ENCODE measurements at regions not wholly inside any gene's neighbourhood (a gene's known extent, or its start where the extent isn't known, plus 50 kb on each side); places are given as distances from the start of the nearest gene placed in this dataset.
"Not testable (repeated sequence)": the region's sequence is repeated elsewhere in the genome, so short reads cannot be mapped to it uniquely, and the experiment has no call there.

GRCh38 chr9:41779192-41779591, 350.0 kb downstream of the CNTNAP3B start:
- not testable (repeated sequence) for H3K4me1 Mint-ChIP-seq, H3K4me3 Mint-ChIP-seq, H3K27me3 Mint-ChIP-seq, H3K36me3 Mint-ChIP-seq, H3K9me3 Mint-ChIP-seq, H3K27ac Mint-ChIP-seq

GRCh38 chr9:41778535-41779071, 350.6 kb downstream of the CNTNAP3B start:
- H3K4me3 Mint-ChIP-seq, H3K9me3 Mint-ChIP-seq, H3K4me1 Mint-ChIP-seq, H3K27me3 Mint-ChIP-seq, H3K36me3 Mint-ChIP-seq, H3K27ac Mint-ChIP-seq: not testable (repeated sequence)

- H3K4me3 Mint-ChIP-seq, H3K9me3 Mint-ChIP-seq, H3K36me3 Mint-ChIP-seq, H3K4me1 Mint-ChIP-seq, H3K27me3 Mint-ChIP-seq, H3K27ac Mint-ChIP-seq: not testable (repeated sequence)
Observed at GRCh38 chr9:41777536-41777935, 351.7 kb downstream of the CNTNAP3B start.

GRCh38 chr9:41772541-41772940, 356.7 kb downstream of the CNTNAP3B start:
- H3K27ac Mint-ChIP-seq = not testable (repeated sequence)

GRCh38 chr9:41771693-41772092, 357.5 kb downstream of the CNTNAP3B start:
- H3K9me3 Mint-ChIP-seq, H3K27ac Mint-ChIP-seq, H3K4me3 Mint-ChIP-seq, H3K4me1 Mint-ChIP-seq, H3K27me3 Mint-ChIP-seq, H3K36me3 Mint-ChIP-seq: not testable (repeated sequence)

More at GRCh38 chr9:41772541-41772940, 356.7 kb downstream of the CNTNAP3B start:
- not testable (repeated sequence) for H3K9me3 Mint-ChIP-seq, H3K36me3 Mint-ChIP-seq, H3K27me3 Mint-ChIP-seq, H3K4me1 Mint-ChIP-seq, H3K4me3 Mint-ChIP-seq

- not testable (repeated sequence) for H3K4me1 Mint-ChIP-seq, H3K9me3 Mint-ChIP-seq, H3K4me3 Mint-ChIP-seq, H3K36me3 Mint-ChIP-seq, H3K27me3 Mint-ChIP-seq, H3K27ac Mint-ChIP-seq
Observed at GRCh38 chr9:41754822-41755221, 374.4 kb downstream of the CNTNAP3B start.

GRCh38 chr9:41754403-41754802, 374.8 kb downstream of the CNTNAP3B start:
- H3K4me1 Mint-ChIP-seq, H3K9me3 Mint-ChIP-seq: not testable (repeated sequence)
- H3K27ac Mint-ChIP-seq = peak overlapping the region; percentile 51

GRCh38 chr9:41741897-41742296, 387.3 kb downstream of the CNTNAP3B start:
- H3K36me3 Mint-ChIP-seq, H3K4me3 Mint-ChIP-seq, H3K9me3 Mint-ChIP-seq, H3K27ac Mint-ChIP-seq, H3K4me1 Mint-ChIP-seq, H3K27me3 Mint-ChIP-seq: not testable (repeated sequence)

More at GRCh38 chr9:41754403-41754802, 374.8 kb downstream of the CNTNAP3B start:
- H3K27me3 Mint-ChIP-seq, H3K36me3 Mint-ChIP-seq, H3K4me3 Mint-ChIP-seq: not testable (repeated sequence)

GRCh38 chr9:41741173-41741572, 388.1 kb downstream of the CNTNAP3B start:
- H3K36me3 Mint-ChIP-seq, H3K4me3 Mint-ChIP-seq, H3K27ac Mint-ChIP-seq, H3K4me1 Mint-ChIP-seq, H3K27me3 Mint-ChIP-seq, H3K9me3 Mint-ChIP-seq: not testable (repeated sequence)

- H3K4me3 Mint-ChIP-seq, H3K9me3 Mint-ChIP-seq, H3K36me3 Mint-ChIP-seq, H3K27ac Mint-ChIP-seq, H3K4me1 Mint-ChIP-seq, H3K27me3 Mint-ChIP-seq: not testable (repeated sequence)
Observed at GRCh38 chr9:41738681-41739080, 390.5 kb downstream of the CNTNAP3B start.

GRCh38 chr9:41699190-41699589, 430.0 kb downstream of the CNTNAP3B start:
- H3K4me3 Mint-ChIP-seq, H3K36me3 Mint-ChIP-seq, H3K9me3 Mint-ChIP-seq, H3K27me3 Mint-ChIP-seq, H3K4me1 Mint-ChIP-seq, H3K27ac Mint-ChIP-seq: not testable (repeated sequence)

GRCh38 chr9:41697080-41697479, 432.1 kb downstream of the CNTNAP3B start:
- not testable (repeated sequence) for H3K4me1 Mint-ChIP-seq, H3K9me3 Mint-ChIP-seq, H3K27me3 Mint-ChIP-seq, H3K4me3 Mint-ChIP-seq, H3K36me3 Mint-ChIP-seq, H3K27ac Mint-ChIP-seq

- H3K9me3 Mint-ChIP-seq, H3K27me3 Mint-ChIP-seq, H3K4me3 Mint-ChIP-seq, H3K36me3 Mint-ChIP-seq, H3K4me1 Mint-ChIP-seq, H3K27ac Mint-ChIP-seq: not testable (repeated sequence)
Observed at GRCh38 chr9:41679312-41679711, 449.9 kb downstream of the CNTNAP3B start.

GRCh38 chr9:41663497-41664036, 465.7 kb downstream of the CNTNAP3B start:
- not testable (repeated sequence) for H3K27ac Mint-ChIP-seq, H3K4me1 Mint-ChIP-seq, H3K9me3 Mint-ChIP-seq, H3K27me3 Mint-ChIP-seq, H3K36me3 Mint-ChIP-seq, H3K4me3 Mint-ChIP-seq

GRCh38 chr9:41658706-41659105, 469.6 kb upstream of the ZNG1F start:
- not testable (repeated sequence) for H3K27ac Mint-ChIP-seq, H3K27me3 Mint-ChIP-seq, H3K9me3 Mint-ChIP-seq, H3K36me3 Mint-ChIP-seq, H3K4me1 Mint-ChIP-seq, H3K4me3 Mint-ChIP-seq

- H3K9me3 Mint-ChIP-seq, H3K4me1 Mint-ChIP-seq, H3K36me3 Mint-ChIP-seq, H3K4me3 Mint-ChIP-seq, H3K27ac Mint-ChIP-seq, H3K27me3 Mint-ChIP-seq: not testable (repeated sequence)
Observed at GRCh38 chr9:41658116-41658515, 469.0 kb upstream of the ZNG1F start.

- not testable (repeated sequence) for H3K4me1 Mint-ChIP-seq, H3K36me3 Mint-ChIP-seq, H3K9me3 Mint-ChIP-seq, H3K27ac Mint-ChIP-seq, H3K4me3 Mint-ChIP-seq, H3K27me3 Mint-ChIP-seq
Observed at GRCh38 chr9:41657141-41657540, 468.0 kb upstream of the ZNG1F start.

Measured in activated naive CD4-positive, alpha-beta T cell treated with anti-CD3 and anti-CD28 coated beads, Interleukin-2, amount 50 U/mL, for 24 hours (primary cell).